Stimulated activated CD8-positive, alpha-beta memory T cell treated with anti-CD3 and anti-CD28 coated beads, Interleukin-2, amount 100 ng/mL, for 1 hour (primary cell): ENCODE measurements at regions not wholly inside any gene's neighbourhood (a gene's known extent, or its start where the extent isn't known, plus 50 kb on each side); places are given as distances from the start of the nearest gene placed in this dataset.
"Not testable (repeated sequence)": the region's sequence is repeated elsewhere in the genome, so short reads cannot be mapped to it uniquely, and the experiment has no call there.

ENCODE experiments used
- DNase-seq, 2 donors: peaks; one replicate each; pipeline ENCODE4 v3.0.0-alpha.2; 2020; ENCODE audit warnings: low read depth in 2 of 2

- no peak for DNase-seq
Measured at GRCh38 chr6:168856914-168857313, 396.7 kb downstream of the THBS2 start.

- DNase-seq = no peak
Measured at GRCh38 chr6:168852376-168852884, 401.2 kb downstream of the THBS2 start.

GRCh38 chr6:168851460-168852375 lies 401.9 kb downstream of the THBS2 start:
- no peak for DNase-seq

DNA sequence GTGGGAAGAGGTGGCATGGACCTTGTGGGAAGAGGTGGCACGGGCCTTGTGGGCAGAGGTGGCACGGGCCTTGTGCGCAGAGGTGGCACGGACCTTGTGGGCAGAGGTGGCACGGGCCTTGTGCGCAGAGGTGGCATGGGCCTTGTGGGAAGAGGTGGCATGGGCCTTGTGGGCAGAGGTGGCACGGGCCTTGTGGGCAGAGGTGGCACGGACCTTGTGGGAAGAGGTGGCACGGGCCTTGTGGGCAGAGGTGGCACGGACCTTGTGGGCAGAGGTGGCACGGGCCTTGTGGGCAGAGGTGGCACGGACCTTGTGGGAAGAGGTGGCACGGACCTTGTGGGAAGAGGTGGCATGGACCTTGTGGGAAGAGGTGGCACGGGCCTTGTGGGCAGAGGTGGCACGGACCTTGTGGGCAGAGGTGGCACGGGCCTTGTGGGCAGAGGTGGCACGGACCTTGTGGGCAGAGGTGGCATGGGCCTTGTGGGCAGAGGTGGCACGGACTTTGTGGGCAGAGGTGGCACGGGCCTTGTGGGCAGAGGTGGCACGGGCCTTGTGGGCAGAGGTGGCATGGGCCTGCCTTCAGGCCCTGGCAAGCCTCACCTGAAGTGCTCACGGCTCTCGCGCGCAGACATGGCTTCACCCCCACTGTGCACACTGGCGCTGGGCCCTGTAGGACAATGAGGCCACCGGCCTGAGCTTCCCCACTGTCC lies 403.5 kb downstream of the THBS2 start:
- DNase-seq = not testable (repeated sequence)

- DNase-seq = no peak
Measured at GRCh38 chr6:168849459-168849858, 404.2 kb downstream of the THBS2 start.

DNA sequence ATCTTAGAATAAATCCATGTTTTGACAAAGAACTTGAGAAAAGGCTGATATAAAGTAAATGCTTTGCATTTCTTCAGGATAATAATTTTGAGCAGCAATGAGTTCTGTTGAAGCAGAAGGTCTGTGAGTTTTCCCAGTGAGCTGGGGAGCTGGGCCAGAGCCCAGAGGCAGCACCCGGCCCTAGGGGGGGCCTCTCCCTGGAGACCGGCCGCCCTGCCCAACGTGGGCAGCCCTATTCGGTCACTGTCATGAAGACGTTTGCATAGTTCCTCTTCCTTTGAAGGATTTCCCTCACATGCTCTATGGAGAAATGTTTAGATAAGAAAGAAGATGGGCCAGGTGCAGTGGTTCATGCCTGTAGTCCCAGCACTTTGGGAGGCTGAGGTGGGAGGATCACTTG lies 404.8 kb downstream of the THBS2 start:
- no peak for DNase-seq

GRCh38 chr6:168844821-168845609 lies 404.0 kb downstream of the SMOC2 start:
- no peak for DNase-seq

GRCh38 chr6:168842632-168843212 lies 401.7 kb downstream of the SMOC2 start:
- not testable (repeated sequence) for DNase-seq

- no peak for DNase-seq
Measured at GRCh38 chr6:168841609-168842278, 400.8 kb downstream of the SMOC2 start.

DNA sequence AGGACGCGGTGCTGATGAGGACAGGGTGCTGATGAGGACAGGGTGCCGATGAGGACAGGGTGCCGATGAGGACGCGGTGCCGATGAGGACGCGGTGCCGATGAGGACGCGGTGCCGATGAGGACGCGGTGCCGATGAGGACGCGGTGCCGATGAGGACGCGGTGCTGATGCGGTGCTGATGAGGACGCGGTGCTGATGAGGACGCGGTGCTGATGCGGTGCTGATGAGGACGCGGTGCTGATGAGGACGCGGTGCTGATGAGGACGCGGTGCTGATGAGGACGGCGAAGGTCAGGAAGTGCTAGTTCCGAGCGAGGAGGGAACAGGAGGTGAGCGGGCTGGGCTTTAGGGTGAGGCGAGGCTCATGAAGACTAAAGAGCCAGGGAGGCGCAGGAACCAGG lies 399.9 kb downstream of the SMOC2 start:
- DNase-seq = not testable (repeated sequence)

GRCh38 chr6:168840299-168840698 lies 399.3 kb downstream of the SMOC2 start:
- DNase-seq = not testable (repeated sequence)

- DNase-seq = no peak
Measured at GRCh38 chr6:168838037-168838399, 397.0 kb downstream of the SMOC2 start.

DNA sequence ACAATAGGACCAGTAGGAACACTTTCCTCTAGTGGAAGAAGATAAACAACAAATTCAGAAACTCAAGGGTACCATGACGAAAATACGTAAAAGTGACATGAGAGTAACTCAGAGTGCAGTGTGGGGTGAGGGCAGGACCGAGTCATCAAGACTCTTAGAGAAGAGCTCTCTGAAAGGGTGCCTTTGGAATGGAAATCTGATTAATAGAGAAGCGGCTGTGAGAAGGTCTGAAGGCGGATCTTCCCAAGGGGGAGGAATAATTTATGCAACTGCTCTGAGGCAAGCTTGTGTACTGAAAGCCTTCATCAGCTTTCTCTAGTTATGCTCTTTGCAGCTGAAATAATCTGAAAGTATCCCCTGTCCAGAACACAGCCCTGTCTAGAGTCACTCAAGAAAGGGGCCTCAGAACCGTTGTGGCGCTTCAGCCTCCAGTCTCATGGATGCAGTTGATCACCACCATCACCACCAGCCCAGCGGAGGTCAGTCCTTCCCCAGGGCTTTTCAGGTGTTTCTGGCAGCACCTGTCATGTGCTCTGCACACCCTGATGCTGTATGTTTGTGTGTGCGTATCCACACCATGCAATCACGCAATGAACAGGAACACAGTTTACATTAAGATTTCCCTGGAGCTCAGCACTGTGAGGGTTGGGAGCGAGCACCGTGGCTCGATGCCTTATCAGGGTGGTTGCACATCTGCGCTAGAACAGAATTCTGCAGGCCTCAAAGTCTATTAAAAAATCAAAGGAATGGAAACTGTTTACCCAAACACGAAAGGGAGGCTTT lies 396.5 kb downstream of the SMOC2 start:
- no peak for DNase-seq

- DNase-seq = no peak
Measured at GRCh38 chr6:168835991-168836390, 395.0 kb downstream of the SMOC2 start.

DNA sequence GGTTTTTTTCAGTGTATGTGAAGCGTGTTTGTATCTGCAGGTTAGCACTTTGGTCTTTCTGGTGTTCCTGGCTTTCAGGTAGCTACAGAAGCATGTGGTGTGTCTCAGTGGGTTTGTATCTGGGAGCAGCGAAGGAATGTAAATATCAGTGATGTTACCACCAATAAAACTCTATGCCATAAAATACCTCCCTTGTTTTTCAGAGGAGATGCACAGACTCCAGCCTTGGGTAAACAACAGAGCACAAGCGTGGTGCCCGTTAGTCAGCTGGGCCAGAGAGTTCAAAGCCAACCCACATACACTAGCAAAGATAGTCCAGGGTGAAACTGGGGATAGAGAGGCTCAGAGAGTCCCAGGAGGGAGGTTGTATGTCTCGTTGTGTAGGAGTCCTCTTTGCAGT lies 393.8 kb downstream of the SMOC2 start:
- DNase-seq = no peak

- no peak for DNase-seq
Measured at GRCh38 chr6:168834042-168834587, 393.1 kb downstream of the SMOC2 start.

GRCh38 chr6:168828800-168829199 lies 387.8 kb downstream of the SMOC2 start:
- no peak for DNase-seq

- DNase-seq = no peak
Measured at GRCh38 chr6:168828035-168828434, 387.1 kb downstream of the SMOC2 start.

- DNase-seq = no peak
Measured at GRCh38 chr6:168827586-168827871, 386.5 kb downstream of the SMOC2 start.
